ENCODE measurements at regions not wholly inside any gene's neighbourhood (a gene's known extent, or its start where the extent isn't known, plus 50 kb on each side); places are given as distances from the start of the nearest gene placed in this dataset.

- no peak for TF ChIP-seq CTCF (IDR thresholded peaks at IDR 0.05; ENCODE audit: low read depth, low read length)
- no peak for TF ChIP-seq EZH2phosphoT487 (IDR thresholded peaks at IDR 0.05; ENCODE audit: low read depth)
- Histone ChIP-seq H3K4me3 (ENCODE audit: low read length) (no peak overlapping the region), H2AFZ (ENCODE audit: low read depth, low read length) (no peak overlapping the region), H3K27ac (ENCODE audit: low read length) (no peak overlapping the region), H3K27me3 (ENCODE audit: low read depth, low read length) (no peaks in the 10 kb centered on the region), H3K4me1 (ENCODE audit: low read length) (no peaks in the 10 kb centered on the region), H3K9me3 (ENCODE audit: insufficient read depth, low read length) (no peaks in the 10 kb centered on the region), H4K20me1 (ENCODE audit: insufficient read depth, low read length) (no peaks in the 10 kb centered on the region), H3K36me3 (replicated peaks; ENCODE audit: low read depth, low read length) (no peaks in the 10 kb centered on the region), H3K9ac (ENCODE audit: low read length) (no peak overlapping the region), H3K4me2 (ENCODE audit: low read length) (no peak overlapping the region), H3K79me2 (ENCODE audit: low read length) (no peaks in the 10 kb centered on the region)
These were observed 400.7 kb downstream of the TCERG1L start for GRCh38 chr10:130910848-130911247.

GRCh38 chr10:130913844-130914243 is 397.7 kb downstream of the TCERG1L start:
- no peak overlapping the region for H2AFZ ChIP-seq (ENCODE audit: low read depth, low read length)
- H3K27ac ChIP-seq (ENCODE audit: low read length) = no peak overlapping the region
- H3K4me3 ChIP-seq (ENCODE audit: low read length) = no peak overlapping the region
- H3K4me2 ChIP-seq (ENCODE audit: low read length) = no peak overlapping the region
- no peak overlapping the region for H3K9ac ChIP-seq (ENCODE audit: low read length)
- H3K27me3 ChIP-seq (ENCODE audit: low read depth, low read length) = no peaks in the 10 kb centered on the region
- H4K20me1 ChIP-seq (ENCODE audit: insufficient read depth, low read length) = no peaks in the 10 kb centered on the region
- no peaks in the 10 kb centered on the region for H3K79me2 ChIP-seq (ENCODE audit: low read length)
- no peaks in the 10 kb centered on the region for H3K36me3 ChIP-seq (replicated peaks; ENCODE audit: low read depth, low read length)
- H3K4me1 ChIP-seq (ENCODE audit: low read length) = no peaks in the 10 kb centered on the region
- H3K9me3 ChIP-seq (ENCODE audit: insufficient read depth, low read length) = no peaks in the 10 kb centered on the region
- no peak for TF ChIP-seq CTCF (IDR thresholded peaks at IDR 0.05; ENCODE audit: low read depth, low read length)
- no peak for TF ChIP-seq EZH2phosphoT487 (IDR thresholded peaks at IDR 0.05; ENCODE audit: low read depth)

GRCh38 chr10:130914367-130914766 is 397.2 kb downstream of the TCERG1L start:
- Histone ChIP-seq H3K4me2 (ENCODE audit: low read length) (no peak overlapping the region), H3K4me1 (ENCODE audit: low read length) (no peaks in the 10 kb centered on the region), H3K27ac (ENCODE audit: low read length) (no peak overlapping the region), H3K36me3 (replicated peaks; ENCODE audit: low read depth, low read length) (no peaks in the 10 kb centered on the region), H2AFZ (ENCODE audit: low read depth, low read length) (no peak overlapping the region), H3K27me3 (ENCODE audit: low read depth, low read length) (no peaks in the 10 kb centered on the region), H3K79me2 (ENCODE audit: low read length) (no peaks in the 10 kb centered on the region), H3K9ac (ENCODE audit: low read length) (no peak overlapping the region), H3K4me3 (ENCODE audit: low read length) (no peak overlapping the region), H4K20me1 (ENCODE audit: insufficient read depth, low read length) (no peaks in the 10 kb centered on the region), H3K9me3 (ENCODE audit: insufficient read depth, low read length) (no peaks in the 10 kb centered on the region)
- TF ChIP-seq EZH2phosphoT487 (IDR thresholded peaks at IDR 0.05; ENCODE audit: low read depth) (no peak), CTCF (IDR thresholded peaks at IDR 0.05; ENCODE audit: low read depth, low read length) (no peak)

- H2AFZ ChIP-seq (ENCODE audit: low read depth, low read length) = no peak overlapping the region
- H3K4me3 ChIP-seq (ENCODE audit: low read length) = no peak overlapping the region
- no peak overlapping the region for H3K27ac ChIP-seq (ENCODE audit: low read length)
- no peak overlapping the region for H3K4me2 ChIP-seq (ENCODE audit: low read length)
- no peaks in the 10 kb centered on the region for H4K20me1 ChIP-seq (ENCODE audit: insufficient read depth, low read length)
- TF ChIP-seq EZH2phosphoT487 (IDR thresholded peaks at IDR 0.05; ENCODE audit: low read depth) (no peak), CTCF (IDR thresholded peaks at IDR 0.05; ENCODE audit: low read depth, low read length) (no peak)
- no peaks in the 10 kb centered on the region for H3K4me1 ChIP-seq (ENCODE audit: low read length)
- no peak overlapping the region for H3K9ac ChIP-seq (ENCODE audit: low read length)
- H3K27me3 ChIP-seq (ENCODE audit: low read depth, low read length) = no peaks in the 10 kb centered on the region
- no peaks in the 10 kb centered on the region for H3K36me3 ChIP-seq (replicated peaks; ENCODE audit: low read depth, low read length)
- H3K79me2 ChIP-seq (ENCODE audit: low read length) = no peaks in the 10 kb centered on the region
- no peaks in the 10 kb centered on the region for H3K9me3 ChIP-seq (ENCODE audit: insufficient read depth, low read length)
These were observed 396.5 kb downstream of the TCERG1L start for GRCh38 chr10:130915065-130915464.

All from OCI-LY3 (cell line).